ENCODE measurements at regions not wholly inside any gene's neighbourhood (a gene's known extent, or its start where the extent isn't known, plus 50 kb on each side); places are given as distances from the start of the nearest gene placed in this dataset.

DNA sequence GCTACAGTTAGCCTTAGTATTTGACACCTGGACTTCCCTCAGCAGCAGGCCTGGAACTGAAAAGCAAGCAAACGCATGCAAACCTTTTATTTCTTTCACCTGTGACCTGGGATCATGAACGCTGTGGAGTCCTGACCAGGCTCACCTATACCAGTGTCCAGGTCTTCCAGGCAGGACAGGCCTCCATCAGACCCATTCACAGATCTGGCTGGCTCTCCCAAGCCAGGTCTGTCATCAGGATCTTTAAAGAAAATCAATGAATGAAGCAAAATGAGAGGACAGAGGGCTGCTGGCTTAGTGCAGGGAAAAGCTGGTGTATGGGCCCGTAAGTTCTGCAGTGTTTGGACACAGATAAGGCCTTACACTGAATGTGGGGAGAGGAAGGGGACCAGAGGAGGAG lies 96.3 kb upstream of the CPEB4 start:
- TF ChIP-seq, protein P1, sequence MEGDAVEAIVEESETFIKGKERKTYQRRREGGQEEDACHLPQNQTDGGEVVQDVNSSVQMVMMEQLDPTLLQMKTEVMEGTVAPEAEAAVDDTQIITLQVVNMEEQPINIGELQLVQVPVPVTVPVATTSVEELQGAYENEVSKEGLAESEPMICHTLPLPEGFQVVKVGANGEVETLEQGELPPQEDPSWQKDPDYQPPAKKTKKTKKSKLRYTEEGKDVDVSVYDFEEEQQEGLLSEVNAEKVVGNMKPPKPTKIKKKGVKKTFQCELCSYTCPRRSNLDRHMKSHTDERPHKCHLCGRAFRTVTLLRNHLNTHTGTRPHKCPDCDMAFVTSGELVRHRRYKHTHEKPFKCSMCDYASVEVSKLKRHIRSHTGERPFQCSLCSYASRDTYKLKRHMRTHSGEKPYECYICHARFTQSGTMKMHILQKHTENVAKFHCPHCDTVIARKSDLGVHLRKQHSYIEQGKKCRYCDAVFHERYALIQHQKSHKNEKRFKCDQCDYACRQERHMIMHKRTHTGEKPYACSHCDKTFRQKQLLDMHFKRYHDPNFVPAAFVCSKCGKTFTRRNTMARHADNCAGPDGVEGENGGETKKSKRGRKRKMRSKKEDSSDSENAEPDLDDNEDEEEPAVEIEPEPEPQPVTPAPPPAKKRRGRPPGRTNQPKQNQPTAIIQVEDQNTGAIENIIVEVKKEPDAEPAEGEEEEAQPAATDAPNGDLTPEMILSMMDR (IDR thresholded peaks at IDR 0.05; ENCODE audit: extremely low read depth, insufficient read depth, missing control alignments) = no peak
- in situ Hi-C loops (cut with MboI; ENCODE audit: low pct_unique_long_range_greater_than_20kb, low sequenced_read_pairs, unreplicated experiment) = no loop called here
- no peak for DNase-seq (ENCODE audit: low spot score)

DNA sequence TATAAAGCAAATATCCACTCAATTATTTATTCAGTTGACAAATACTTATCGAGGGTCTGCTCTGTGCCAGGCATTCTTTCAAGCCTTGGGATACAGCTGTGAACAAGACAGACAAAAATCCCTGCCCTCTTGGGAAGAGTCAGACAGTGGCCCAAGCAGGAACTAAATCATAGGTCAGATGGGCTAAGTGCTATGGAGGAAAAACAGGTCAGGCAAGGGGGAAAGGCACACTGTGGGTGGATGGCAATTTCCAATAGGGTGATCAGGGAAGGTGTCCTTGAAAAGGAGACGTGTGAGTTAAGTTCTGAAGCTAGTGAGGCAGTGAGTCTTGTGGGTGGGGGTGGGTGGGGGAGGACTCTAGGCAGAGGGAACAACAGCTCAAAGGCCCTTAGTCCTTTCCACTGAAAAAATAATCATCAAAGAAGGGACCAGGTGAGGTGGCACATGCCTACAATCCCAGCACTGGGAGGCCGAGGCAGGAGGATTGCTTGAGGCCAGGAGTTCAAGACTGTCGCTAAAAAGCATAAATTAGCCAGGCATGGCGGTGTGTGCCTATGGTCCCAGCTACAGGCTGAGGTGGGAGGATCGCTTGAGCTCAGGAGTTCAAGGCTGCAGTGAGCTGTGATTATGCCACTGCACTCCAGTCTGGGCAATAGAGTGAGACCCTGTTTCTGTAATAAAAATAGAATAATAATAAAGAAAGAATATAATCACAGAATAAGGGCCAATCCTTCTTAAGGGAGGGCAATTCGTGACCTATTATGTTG lies 95.2 kb upstream of the CPEB4 start:
- TF ChIP-seq, protein P1 (IDR thresholded peaks at IDR 0.05; ENCODE audit: extremely low read depth, insufficient read depth, missing control alignments) = no peak
- DNase-seq (ENCODE audit: low spot score) = no peak
- in situ Hi-C loops (cut with MboI; ENCODE audit: low pct_unique_long_range_greater_than_20kb, low sequenced_read_pairs, unreplicated experiment) = no loop called here

DNA sequence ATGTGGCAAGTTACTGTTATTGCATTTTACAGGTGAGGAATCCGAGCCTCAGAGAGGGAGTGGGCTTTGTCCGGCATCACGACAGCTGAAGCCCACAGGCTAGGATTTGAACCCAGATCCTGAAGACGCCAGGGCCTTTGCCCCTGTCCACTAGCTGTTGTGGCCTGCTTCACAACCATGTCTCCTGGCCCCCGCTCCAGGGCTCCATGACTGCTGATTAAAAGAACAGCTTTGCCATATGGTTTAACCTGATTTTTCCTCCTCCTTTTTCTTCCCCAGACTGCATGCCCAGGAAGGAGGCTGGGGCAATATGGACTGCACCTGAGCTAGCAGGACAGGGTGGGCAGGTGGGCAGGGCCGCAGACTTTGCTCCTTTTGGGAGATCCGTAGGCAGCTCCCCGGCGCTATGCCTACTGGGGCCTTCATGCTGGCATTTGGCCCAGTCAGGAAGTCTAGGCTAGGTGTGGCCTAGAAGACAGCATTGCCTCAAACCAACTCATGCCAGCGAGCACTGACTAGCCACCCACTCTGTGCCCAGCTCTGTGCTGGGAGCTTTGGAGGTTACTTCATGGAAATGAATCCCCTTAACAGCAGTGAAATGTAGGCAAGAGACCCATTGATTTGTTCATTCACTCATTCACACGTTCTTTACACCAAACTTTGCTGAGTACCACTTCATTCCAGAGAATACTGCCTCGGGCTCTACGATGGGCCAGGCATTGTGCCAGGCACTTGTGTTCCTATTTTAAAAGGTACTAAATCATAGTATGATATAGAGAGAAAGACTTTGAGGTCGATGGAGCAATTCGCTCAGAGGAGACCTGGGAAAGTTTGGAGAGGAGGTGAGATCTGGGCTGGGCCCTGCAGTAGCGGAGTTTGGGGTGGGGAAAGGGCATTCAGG lies 94.3 kb upstream of the CPEB4 start:
- DNase-seq (ENCODE audit: low spot score) = no peak
- TF ChIP-seq, protein P1 (IDR thresholded peaks at IDR 0.05; ENCODE audit: extremely low read depth, insufficient read depth, missing control alignments) = no peak
- in situ Hi-C loops (cut with MboI; ENCODE audit: low pct_unique_long_range_greater_than_20kb, low sequenced_read_pairs, unreplicated experiment) = no loop called here

DNA sequence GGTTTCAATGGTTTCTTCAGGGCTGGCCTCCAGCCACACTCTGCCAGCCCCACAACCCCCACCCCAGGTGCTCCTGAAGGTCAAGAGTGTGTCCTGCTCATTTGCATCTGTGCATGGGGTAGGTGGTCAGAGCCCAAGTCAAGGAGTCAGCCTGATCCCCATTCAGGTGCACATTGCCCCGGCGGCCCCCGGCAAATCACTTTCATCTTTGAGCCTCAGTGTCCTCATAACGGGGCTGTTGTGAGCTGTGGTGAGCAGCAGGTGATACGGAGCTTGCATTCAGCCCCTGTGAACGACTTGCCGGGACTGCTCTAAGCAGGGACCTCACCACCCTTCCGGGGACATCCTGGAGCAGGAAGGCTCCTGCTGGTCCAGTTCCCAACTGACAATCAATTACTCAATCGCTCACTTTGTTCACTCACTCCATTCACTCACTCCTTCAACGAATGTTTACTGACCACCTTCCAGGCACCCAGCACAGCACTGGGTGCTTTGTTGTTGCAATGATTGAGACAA lies 93.2 kb upstream of the CPEB4 start:
- in situ Hi-C loops (cut with MboI; ENCODE audit: low pct_unique_long_range_greater_than_20kb, low sequenced_read_pairs, unreplicated experiment) = no loop called here
- TF ChIP-seq, protein P1 (IDR thresholded peaks at IDR 0.05; ENCODE audit: extremely low read depth, insufficient read depth, missing control alignments) = no peak

DNA sequence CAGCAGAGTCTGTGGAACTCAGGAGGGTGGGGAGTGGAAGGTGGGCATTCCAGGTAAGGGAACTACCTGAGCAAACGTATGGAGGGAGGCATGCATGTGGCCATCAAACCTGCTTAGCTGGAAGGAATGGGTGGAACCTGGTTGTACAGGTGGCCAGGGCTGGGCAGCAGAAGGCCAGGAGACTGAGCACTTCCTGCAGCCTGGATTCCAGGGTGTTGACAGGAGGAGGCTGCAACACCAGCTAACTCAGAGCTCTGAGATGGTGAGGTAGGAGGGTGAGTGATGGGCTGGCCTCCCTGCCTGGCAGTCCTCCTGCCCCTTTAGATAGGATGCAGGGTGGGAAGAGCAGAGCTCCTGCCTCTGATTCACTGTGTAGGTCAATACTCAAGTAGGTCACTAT lies 92.5 kb upstream of the CPEB4 start:
- no peak for DNase-seq (ENCODE audit: low spot score)
- TF ChIP-seq, protein P1 (IDR thresholded peaks at IDR 0.05; ENCODE audit: extremely low read depth, insufficient read depth, missing control alignments) = no peak
- in situ Hi-C loops (cut with MboI; ENCODE audit: low pct_unique_long_range_greater_than_20kb, low sequenced_read_pairs, unreplicated experiment) = no loop called here

More for the DNA sequence above, 93.2 kb upstream of the CPEB4 start:
- no peak for DNase-seq (ENCODE audit: low spot score)

DNA sequence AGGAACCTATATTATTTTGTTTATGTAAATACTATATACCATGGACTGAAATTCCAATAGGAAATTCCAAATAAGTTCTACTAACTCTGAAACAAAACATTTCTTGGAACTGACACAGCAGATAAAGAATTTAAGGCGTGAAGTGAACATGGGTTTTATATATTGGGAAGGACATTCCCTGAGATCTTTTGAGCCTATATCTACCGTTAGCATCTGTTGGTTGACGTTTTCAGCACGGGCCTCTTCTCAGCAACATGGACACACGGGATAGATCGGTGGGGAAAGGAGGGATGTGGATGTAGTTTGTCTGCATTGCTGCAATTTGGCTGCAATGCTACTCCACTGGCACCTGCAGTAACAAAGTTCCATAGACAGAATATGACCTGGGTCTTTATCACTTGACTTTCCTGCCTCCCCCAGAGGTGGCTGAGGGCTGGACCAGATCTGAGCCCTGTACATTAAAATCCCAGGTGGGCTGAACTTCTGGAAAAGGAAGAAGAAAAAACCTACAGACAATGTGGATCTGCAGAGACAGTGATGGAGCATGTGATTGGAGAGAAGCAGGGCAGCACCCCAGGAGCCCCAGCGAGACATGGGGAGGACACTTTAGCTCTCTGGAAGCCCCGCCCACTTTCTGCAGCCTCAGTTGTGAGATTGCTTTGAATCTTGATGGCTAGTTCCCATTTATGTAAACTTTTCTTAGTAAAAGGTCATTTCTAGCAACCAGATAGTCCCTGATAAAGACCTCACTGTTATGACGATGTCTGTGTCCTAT lies 91.2 kb upstream of the CPEB4 start:
- in situ Hi-C loops (cut with MboI; ENCODE audit: low pct_unique_long_range_greater_than_20kb, low sequenced_read_pairs, unreplicated experiment) = no loop called here
- TF ChIP-seq, protein P1 (IDR thresholded peaks at IDR 0.05; ENCODE audit: extremely low read depth, insufficient read depth, missing control alignments) = no peak
- DNase-seq (ENCODE audit: low spot score) = no peak
